ENCODE measurements at regions not wholly inside any gene's neighbourhood (a gene's known extent, or its start where the extent isn't known, plus 50 kb on each side); places are given as distances from the start of the nearest gene placed in this dataset.

DNA sequence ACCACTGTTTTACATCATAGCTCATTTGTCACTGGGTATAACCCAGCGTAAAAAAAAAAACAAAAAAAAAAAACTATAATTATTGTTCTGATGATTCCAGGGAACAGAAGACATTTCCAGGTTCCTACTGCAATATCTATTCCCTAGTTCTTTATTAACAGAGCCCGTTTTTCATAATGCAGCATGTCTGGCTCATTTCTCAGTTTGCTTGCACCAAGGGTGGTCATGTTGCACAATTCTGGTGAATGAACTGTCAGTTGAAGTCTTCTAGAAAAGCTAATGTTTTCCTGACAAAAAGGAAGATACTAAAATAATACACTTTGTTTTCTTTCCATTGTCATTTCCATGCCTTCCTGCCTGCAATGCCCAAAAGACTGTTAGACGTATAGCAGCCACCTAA is 180.1 kb downstream of the RDH14 start:
- no peak for DNase-seq (ENCODE audit: low read depth, low spot score)

DNA sequence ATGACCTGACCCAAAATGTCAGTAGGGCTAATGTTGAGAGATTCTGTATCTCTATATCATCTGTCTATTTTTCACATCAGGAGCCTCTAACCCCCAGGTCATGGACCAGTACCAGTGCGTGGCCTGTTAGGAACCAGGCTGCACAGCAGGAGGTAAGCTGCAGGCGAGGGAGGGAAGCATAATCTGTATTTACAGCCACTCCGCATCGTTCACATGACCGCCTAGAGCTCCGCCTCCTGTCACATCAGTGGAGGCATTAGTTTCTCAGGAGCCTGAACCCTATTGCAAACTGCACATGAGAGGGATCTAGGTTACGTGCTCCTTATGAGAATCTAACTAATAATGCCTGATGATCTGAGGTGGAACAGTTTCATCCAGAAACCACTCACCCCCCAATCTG is 180.6 kb downstream of the RDH14 start:
- no peak for DNase-seq (ENCODE audit: low read depth, low spot score)

DNA sequence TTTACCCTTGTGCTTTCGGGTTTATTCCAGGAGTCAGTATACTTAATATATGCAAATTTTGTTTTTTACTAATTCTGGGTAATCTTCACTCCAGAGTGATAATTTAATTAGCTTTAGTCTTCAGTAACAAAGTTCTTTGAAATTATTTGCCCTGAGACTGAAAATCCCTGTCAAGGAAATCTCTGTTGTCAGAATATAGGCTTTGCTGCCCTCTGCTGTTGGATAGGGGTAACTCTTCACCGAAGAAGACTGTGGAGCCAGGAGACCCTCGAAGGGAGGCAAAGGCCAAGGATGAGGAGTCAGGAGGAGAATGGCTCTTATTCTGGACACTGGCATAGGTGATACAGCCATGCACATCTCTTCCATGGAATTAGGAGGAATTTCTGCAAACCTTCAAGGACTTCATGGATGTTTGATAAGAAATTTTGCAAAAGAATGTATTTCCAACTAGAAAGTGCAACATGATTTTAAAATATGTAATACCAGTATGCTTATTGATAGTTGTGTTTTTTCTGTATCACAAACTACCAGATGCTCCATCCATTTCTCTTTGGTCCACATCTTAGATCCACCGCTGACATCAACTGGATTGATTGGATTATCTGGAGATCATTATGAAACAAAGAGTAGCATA is 182.3 kb downstream of the RDH14 start:
- peak; percentile 73 for DNase-seq (ENCODE audit: low read depth, low spot score)

DNA sequence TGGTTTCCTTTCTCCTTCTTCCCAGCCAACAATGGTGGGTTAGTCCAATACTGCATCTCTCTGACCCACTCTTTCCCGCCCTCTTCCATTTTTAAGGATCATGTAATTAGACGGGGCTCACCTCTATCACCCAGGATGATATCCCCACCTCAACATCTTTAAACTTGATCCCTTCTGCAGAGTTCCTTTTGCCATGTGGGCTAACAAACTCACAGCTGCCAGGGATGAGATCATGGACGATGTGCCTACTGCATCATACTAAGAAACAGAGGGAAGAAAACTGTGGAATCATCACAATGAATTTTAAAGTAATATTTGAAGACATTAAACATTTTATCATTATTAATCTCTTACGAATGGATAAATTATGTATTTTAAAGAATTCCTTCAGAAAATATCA is 183.5 kb downstream of the RDH14 start:
- no peak for DNase-seq (ENCODE audit: low read depth, low spot score)

DNA sequence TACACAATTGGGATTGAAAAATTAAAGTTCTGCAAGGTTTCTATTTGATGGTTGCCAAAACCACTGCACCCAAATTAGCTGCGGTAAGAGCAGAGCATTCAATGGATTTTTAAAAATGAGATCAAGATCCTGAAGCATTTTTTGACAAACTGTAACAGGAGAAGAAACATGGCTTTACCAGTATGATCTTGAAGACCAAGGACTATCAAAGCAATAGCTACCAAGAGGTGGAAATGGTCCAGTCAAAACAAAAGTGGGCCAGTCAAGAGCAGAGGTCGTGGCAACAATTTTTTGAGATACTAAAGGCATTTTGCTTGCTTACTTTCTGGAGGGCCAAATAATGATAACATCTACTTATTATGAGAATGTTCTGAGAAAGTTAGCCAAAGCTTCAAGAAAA is 186.8 kb downstream of the RDH14 start:
- DNase-seq (ENCODE audit: low read depth, low spot score), result peak; percentile 41

DNA sequence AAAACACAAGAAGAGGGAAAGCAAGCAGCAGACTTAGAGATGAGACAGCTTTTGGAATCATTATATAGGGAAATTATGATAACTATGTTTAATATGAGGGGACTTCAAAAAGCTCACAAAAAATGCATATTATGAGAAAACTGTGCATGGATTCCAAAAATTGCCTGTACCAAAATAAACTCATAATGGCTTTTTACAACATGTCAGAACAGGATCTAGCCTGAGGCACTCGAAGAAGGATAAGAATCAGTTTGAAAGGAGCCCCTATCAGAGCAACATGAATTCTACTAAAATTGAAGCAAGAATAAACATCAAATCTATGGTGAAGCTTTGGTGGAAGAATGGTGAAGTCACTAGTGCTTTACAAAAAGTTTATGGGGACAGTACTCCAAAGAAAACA is 187.4 kb downstream of the RDH14 start:
- DNase-seq (ENCODE audit: low read depth, low spot score), result no peak

DNA sequence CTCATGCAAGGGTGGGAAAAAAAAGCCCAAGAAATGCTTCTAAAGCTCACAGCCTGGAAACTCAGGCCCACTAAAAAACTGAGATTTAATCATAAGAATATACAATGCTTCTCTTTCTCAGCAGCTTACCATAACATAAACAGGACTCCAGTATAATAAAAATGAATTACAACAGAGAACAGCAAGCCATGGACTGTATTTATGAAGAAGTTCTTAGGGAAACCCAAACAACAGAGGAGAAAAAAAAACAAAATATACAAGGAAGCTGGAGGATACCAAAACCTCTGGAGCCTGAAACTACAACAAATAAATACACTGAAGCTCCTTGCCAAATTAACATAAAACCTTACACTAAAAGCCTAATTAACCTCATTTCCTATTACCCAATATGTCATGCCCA is 187.8 kb downstream of the RDH14 start:
- DNase-seq (ENCODE audit: low read depth, low spot score), result no peak

DNA sequence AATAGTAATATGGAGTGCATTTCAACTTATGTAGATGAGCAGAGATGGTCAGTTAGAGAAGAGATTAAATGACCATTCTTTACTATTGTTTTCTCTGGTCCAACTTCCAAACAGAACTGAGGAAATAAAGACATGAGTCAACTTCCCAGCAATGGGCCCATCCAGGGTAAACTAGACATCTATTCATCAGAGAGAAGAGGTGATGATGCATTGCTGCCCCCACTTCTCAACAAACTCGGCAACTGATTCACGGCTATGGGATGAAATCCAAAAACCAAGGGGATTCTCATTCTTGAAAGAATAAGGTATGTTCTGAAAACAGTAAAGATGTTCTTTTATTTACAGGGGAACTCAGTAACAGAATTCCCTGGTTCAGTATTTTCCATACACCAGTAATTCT is 190.7 kb downstream of the RDH14 start:
- peak; percentile 43 for DNase-seq (ENCODE audit: low read depth, low spot score)

DNA sequence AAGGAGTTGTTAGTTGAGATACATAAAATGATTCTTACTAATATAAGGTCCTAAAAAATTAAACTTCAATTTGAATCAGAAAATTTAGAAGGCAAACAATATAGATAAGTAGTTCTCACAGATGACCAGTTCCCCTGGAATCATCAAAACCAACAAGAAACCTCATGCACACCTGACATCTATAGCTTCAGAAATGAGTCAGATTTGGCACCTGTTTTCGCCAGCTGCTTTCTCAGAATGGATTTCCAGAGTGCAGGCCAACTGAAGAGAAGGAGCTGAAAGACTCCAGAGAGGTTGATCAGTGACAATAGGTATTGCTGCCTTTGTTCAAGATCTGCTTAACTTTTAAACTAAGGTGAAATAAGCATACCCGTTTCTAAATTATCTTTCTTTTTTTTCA is 192.4 kb downstream of the RDH14 start:
- no peak for DNase-seq (ENCODE audit: low read depth, low spot score)

DNA sequence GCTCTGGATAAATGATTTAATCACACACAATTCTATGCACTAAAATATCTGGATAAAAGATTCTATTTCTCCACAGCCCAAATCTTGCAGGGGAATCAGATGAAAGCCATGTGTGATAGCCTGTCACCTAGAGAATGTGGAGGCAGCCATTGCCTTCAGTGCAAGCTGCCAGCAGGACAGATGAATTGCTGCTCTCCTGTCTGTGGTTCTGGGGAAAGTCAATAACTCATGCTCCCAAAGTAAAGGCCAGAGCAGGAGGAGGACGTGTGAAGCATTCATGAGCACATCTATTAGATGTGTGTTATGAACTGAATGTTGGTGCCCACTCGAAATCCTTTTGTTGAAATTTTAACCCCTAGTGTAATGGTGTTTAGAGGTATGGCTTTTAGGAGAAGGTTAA is 195.1 kb downstream of the RDH14 start:
- DNase-seq (ENCODE audit: low read depth, low spot score), result no peak

DNA sequence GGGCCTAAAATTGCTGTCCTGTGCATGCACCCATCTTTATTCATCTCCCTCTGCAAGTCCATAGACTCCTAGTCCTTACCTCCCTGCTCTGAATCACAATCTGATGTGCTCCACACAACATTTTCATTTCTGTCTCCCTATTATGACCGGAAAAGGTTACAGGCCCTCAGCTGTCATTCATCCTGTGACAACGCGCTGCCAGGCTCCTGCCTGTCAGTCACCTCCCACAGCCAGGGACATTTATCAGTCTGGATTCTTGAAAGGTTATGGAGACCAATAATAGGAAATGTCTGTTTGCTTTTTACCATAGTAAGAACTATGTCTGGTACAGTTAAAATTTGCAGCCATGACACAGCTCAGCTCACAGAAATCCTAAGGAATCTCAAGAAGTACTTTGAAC is 197.1 kb downstream of the RDH14 start:
- no peak for DNase-seq (ENCODE audit: low read depth, low spot score)

DNA sequence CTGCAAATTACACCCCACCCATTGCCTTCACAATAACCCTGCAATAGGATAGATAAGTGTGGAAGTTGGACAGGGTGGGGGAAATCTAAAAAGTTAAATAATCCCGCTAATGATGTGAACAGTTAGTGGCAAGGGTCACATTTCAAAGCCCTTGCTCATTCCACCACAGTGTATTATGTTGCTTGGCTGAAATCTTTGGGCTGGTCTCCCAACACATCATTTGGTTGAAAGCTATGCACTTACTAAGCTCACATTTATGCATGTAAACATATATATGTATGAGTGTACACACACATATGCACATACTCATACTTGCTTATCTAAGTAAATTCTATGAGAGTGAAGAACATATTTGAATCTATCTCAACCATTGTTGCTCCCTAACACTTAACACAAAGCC is 197.8 kb downstream of the RDH14 start:
- DNase-seq (ENCODE audit: low read depth, low spot score), result peak; percentile 89

DNA sequence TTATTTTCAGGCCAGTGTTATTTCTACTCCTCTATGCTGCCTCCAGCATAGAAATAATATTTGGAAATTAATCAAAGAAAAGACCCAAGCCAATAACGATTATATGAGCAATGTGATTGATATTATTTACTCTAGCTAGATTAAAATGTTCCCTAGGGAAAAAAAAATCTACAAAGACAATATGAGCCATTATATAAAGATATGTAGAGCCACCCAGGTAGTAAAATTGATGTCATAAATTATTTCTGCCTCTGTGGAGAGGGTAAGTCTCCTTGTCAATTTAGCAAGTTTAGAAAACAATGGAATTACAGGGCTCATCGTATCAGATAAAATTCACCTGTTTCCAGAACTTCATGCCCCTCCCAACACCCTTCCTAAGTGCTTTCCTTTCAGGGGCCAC is 202.9 kb downstream of the RDH14 start:
- no peak for DNase-seq (ENCODE audit: low read depth, low spot score)

DNA sequence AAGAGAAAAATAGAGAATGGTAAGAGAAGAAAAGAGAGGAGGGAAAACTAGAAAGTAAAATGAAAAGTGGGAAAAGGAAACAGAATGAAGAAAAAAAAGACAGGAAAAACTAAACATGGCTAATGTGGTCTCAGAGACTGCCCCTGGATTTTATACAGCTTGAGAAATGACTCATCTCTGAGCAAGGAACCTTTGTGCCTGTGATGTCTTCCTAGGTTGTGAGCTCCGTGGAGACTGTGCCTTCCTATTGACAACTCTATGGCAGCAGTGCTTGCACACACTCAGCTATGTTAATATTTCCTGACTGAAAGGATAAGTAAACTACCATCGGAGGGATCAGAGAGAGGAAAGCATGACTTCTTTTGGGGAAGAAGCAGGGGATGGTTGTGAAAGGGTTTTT is 203.8 kb downstream of the RDH14 start:
- DNase-seq (ENCODE audit: low read depth, low spot score), result peak; percentile 48

DNA sequence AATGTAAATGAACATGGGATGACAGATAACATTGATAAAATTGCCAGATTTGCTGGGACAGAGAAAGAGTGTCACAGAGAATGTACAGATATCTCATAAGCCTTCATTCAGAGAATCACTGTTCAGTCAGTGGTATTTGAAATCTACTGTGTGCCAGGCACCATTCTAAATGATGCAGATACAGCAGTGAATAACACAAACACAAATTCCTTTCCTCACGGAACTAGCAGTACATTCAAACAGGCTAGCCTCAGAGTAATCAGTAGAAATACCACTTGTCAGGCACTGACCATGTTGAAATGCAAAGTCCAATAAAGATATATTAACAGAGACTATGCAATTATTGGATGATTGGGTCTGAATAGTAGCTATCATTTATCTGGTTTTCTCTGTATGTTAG is 211.0 kb downstream of the RDH14 start:
- DNase-seq (ENCODE audit: low read depth, low spot score), result peak; percentile 32

DNA sequence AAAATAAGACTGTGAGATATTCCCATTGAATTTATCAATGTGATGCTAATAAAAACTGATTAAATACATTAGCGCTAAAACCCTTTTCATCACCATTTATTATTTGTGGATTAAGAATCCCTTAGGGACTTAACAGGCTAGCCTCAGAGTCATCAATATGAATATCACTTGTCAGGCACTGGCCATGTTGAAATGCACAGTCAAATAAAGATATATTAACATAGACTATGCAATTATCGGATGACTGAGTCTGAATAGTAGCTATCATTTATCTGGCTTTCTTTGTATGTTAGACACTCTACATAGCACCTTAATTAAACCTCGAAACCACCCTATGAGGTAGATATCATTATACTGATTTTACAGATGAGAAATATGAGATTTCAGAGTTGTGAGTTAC is 213.6 kb downstream of the RDH14 start:
- no peak for DNase-seq (ENCODE audit: low read depth, low spot score)

DNA sequence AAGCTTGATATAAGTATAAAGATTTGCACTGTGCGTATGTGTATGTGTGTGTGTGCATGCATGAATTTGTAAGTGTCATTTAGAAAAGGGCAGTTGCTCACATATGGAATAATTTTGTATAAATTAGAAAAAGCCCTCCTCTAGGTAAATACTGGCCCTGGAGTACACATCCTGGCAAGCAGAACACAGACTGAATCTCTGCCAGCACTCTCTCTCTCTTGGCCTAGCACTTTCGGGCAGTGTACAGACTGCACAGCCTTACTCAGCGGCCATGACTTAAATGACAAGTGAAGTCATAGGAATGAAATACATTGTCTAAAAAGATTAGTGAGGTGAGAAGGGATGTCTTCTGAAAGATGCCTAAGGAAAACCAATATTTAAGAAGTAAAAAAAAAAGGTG is 214.1 kb downstream of the RDH14 start:
- DNase-seq (ENCODE audit: low read depth, low spot score), result peak; percentile 47

DNA sequence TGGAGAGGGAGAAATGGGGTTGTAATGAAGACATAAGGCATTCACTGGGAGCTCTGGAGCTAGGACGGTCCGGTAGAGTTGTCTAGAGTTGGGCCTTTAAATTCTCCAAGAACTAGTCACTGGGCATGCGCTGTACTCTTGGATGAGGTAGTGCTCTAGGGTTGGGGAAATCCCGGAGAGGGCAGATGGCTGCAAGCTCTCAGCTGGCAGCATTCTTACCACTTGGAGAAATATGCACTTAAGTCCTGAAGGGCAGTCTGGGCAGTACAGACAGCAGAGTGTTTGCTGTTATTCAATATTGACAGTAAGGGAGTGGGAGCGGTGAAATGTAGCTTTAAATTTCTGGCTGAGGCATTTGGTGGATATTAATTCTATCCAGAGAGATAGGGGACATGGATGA is 214.6 kb downstream of the RDH14 start:
- DNase-seq (ENCODE audit: low read depth, low spot score), result peak; percentile 54

DNA sequence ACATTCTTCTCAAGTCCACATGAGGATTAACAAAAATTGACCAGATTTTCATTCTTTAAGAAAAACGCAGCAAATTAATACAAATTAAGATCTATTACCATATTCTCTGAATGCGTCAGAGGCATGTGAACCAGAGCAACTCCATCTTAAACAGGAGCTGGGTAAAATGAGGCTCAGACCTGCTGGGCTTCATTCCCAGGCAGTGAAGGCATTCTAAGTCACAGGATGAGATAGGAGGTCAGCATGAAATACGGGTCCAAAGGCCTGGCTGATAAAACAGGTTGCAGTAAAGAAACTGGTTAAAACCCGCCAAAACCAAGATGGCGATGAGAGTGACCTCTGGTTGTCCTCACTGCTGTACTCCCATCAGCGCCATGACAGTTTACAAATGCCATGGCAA is 217.6 kb downstream of the RDH14 start:
- DNase-seq (ENCODE audit: low read depth, low spot score), result no peak

DNA sequence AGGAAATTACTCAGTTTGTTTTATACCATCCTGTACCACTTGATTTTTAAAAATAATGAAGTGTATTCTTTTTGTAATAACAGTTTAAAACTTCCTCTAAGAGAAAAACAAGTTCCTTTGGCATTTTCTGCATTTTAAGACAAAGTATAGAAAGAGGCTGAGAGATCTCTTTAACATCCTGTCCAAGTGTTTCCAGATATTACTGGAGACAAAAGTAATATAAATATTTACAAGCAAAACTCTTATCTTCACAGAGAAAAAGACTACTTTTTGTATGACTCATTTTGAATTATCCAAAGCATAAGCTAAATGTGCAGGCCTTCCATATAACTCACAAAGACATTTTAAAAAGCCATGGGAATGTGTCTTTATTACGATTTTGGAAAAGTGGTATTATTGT is 221.1 kb downstream of the RDH14 start:
- no peak for DNase-seq (ENCODE audit: low read depth, low spot score)

DNA sequence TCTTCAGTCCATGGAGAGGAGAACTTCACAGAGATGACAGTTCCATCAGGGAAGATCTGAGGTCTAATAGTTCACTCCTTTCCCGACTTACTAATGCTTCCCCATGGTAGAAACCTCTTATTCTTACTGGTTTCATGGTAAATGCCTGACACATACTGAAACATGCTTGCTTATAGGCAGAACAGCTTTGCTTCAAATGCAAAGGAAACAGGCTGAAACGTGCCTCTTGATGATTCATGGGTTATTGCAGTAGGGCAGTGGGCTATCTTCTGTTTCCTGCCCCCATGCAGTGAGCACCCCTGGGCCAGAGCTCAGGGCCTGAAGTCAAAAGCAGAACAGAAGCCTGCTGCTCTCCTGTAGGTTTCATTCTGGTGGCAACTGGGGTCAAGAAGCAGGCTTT is 223.5 kb downstream of the RDH14 start:
- no peak for DNase-seq (ENCODE audit: low read depth, low spot score)

DNA sequence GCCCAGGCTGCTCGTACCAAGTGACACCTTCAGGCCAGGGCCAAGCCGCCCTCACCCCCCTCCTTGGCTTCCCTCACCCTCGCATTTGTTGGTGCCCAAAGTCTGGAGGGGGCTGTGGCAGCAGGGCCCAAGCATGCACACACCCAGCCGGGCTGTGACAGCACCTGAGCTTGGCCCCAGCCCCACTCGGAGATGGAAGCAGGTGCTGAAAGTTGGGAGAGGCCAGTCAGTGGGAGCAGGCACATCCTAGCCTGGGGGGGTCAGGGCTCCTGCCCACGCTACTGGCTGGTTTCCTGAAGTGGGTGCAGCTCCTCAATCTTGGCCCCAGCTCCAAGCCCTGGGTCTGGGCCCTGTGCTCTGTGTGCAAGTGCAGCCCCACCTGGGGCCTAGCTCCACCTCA is 228.0 kb downstream of the RDH14 start:
- DNase-seq (ENCODE audit: low read depth, low spot score), result no peak

DNA sequence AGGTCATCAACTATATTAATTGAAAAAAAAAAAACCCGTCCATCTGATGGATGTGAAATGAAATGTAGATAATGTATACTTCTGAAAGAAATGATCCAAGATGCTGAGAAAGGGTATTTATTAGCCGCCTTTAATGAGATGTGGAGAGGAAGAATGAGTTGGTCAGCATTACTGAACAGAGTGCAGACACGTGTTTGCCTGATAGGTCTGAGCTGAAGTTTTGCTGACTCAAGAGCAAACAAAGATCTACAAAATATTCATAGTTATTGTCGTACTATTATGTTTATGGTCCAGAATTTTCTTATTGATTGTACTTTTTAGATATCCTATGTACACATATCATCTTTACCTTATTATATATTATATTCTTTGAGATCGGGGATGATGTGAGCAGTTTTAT is 235.3 kb downstream of the RDH14 start:
- DNase-seq (ENCODE audit: low read depth, low spot score), result no peak

DNA sequence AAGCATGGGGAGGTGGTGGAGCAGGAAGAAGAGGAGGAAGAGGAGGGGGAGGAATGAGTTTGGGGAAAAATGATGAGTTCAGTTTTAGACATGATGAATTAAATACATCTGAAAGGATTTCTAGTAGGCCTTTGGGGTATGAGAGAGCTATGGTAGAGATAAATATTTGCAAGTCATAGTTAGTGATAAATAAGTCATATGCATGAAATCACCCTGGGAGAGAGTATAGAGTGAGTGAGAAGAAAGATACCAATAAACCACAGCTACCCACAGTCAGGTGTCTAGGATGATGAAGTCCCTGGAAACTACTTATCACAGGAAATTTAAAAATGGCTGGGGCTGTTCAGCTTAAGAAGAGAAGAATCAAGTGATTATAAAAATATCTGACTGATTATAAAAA is 240.5 kb downstream of the RDH14 start:
- DNase-seq (ENCODE audit: low read depth, low spot score), result no peak

Data from astrocyte of the hippocampus (primary cell).